ENCODE measurements at regions not wholly inside any gene's neighbourhood (a gene's known extent, or its start where the extent isn't known, plus 50 kb on each side); places are given as distances from the start of the nearest gene placed in this dataset.

GRCh38 chr3:124374583-124374982, 355.7 kb upstream of the UMPS start:
- no peak for TF ChIP-seq TBL1XR1 (IDR thresholded peaks at IDR 0.05; ENCODE audit: borderline replicate concordance, low read length, partially characterized antibody)
- TF ChIP-seq SRF (IDR thresholded peaks at IDR 0.05; ENCODE audit: low read depth, low read length) = no peak
- TF ChIP-seq ZNF362 (CRISPR knock-in tag; IDR thresholded peaks at IDR 0.05; ENCODE audit: borderline replicate concordance) = no peak
- TF ChIP-seq BHLHE40 (IDR thresholded peaks at IDR 0.05; ENCODE audit: low read length) = no peak
- no peak for TF ChIP-seq CTCF (CRISPR knock-in tag; IDR thresholded peaks at IDR 0.05)

Data from HepG2 (cell line).